ENCODE measurements at regions not wholly inside any gene's neighbourhood (a gene's known extent, or its start where the extent isn't known, plus 50 kb on each side); places are given as distances from the start of the nearest gene placed in this dataset.

- no peak for TF ChIP-seq CTCF (IDR thresholded peaks at IDR 0.05; ENCODE audit: low read length)
- no peak for TF ChIP-seq EZH2 (IDR thresholded peaks at IDR 0.05; ENCODE audit: borderline replicate concordance, low read length)
Observed at GRCh38 chr12:93994721-93995120, 153.7 kb upstream of the PLXNC1 start.
